AG04449 (cell line): ENCODE measurements at regions not wholly inside any gene's neighbourhood (a gene's known extent, or its start where the extent isn't known, plus 50 kb on each side); places are given as distances from the start of the nearest gene placed in this dataset.

ENCODE experiments used
- CTCF ChIA-PET: fragments of 350-600 bp; formaldehyde crosslinking; extraction: SDS; loops from one replicate; lab custom pipeline; 2021; ENCODE audit warnings: antibody characterized with exemption; lab: Yijun Ruan, JAX
- POLR2A ChIA-PET: fragments of 400-600, 350-600 bp; formaldehyde crosslinking; extraction: SDS; loops from one replicate; lab custom pipeline; 2020; ENCODE audit warnings: antibody characterized with exemption, inconsistent platforms; lab: Yijun Ruan, JAX
- DNase-seq: peaks from one replicate; pipeline ENCODE4 v3.0.0-alpha.2; 2010; ENCODE audit warnings: low read depth, low spot score
- H3K4me3 ChIP-seq: 2 replicates; pipeline ENCODE4 v1.5.1; 2011; ENCODE audit warnings: low read depth, mild to moderate bottlenecking, control low read depth, low read length
- CTCF ChIP-seq: IDR thresholded peaks from one replicate; pipeline ENCODE4 v1.5.1; 2011; ENCODE audit warnings: mild to moderate bottlenecking, moderate library complexity, low read length, control low read depth, inconsistent platforms; ENCODE audit not compliant: insufficient read depth; ENCODE audit errors: missing control alignments

DNA sequence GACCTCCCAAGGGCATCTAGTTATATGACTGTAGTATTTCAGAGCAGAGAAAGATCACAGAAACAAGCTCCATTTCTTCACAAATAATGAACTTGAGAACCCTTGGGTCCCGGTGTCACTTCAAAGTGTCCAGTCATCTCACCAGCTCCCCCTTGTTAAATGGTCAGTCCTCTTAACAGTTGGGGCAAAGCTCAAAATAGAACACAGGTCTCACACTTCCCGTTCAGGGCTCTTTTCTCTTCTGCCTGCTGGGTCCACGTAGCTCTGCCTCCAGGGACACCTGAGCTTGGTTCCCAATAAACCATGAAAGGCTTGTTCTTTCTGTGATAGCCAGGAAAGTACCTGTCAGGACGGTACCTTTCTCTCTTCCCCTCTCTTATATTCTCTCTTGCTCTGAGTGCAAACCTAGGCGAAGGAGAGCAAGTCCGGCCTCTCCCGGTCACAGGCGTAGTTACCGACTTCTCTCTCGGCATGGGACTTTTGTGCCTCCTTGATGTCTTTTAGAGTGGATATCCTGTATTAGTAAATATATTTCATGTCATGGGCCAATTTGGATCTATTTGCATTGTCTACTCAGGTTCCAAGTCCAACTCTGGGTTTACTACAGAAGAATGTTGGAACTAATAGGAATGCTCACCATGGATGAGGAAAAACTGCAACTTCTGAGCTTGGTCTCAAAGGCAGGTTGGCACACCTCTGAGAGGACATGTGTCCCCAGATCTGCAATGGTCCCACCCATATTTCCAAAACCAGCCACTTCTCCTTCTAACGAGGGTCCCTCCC, 118.8 kb upstream of the PARP11 start:
- ChIA-PET CTCF (interaction anchor here (0.7 to 9.1 kb wide), 4 partner anchors 41 to 286 kb away, joined by 3 to 130 read pairs (median 54); no protein-coding TSS in a partner anchor), POLR2A (no interaction called here)
- no peak for TF ChIP-seq CTCF

DNA sequence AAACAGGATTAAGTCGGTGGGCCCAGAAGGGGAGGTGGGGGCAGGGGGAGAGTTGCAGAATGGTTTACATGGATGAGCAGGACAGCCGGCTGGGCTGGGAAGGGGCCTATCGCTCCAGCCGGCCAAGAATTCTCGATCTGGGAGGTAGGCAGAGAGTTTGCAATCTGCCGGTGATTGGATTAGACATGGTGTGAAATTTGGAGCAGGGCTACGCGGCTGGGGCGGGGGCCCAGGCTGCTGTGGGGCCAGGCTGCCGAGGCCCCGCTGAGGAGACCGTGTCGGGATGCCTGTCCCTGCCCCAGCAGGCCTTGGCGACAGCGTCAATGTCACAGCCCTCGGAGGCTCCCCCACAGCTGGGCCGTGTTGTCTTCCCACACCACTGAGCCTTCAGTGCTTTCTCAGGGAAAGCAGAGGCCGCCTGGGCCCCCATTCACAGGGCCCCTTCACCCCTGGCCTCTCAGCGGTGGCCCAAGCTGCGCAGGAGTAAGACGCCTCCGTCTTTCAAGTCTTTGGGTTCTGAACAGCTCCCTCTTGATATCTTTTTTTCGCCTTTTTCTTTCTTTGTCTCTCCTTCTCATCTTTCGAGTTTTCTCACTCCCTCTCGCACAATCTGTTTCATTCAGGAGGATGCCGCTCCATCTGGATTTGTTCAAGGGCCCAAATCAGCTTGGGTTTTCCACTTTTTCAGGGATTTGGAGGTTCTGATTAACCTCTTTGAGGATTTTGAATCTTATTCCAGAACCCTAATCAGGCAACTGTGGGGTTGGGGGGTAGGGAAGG, 117.5 kb upstream of the PARP11 start:
- no peak for DNase-seq
- ChIA-PET POLR2A (no interaction called here), CTCF (interaction anchor here (3.9 to 9.1 kb wide), 3 partner anchors 46 to 287 kb away, joined by 19 to 130 read pairs (median 105); no protein-coding TSS in a partner anchor)
- H3K4me3 ChIP-seq = no peak overlapping the region
- no peak for TF ChIP-seq CTCF

More for the DNA sequence above, 118.8 kb upstream of the PARP11 start:
- DNase-seq = no peak
- H3K4me3 ChIP-seq = no peak overlapping the region

GRCh38 chr12:3989218-3989550, 116.0 kb upstream of the PARP11 start:
- H3K4me3 ChIP-seq = no peak overlapping the region
- DNase-seq = no peak
- ChIA-PET CTCF (interaction anchor here (3.9 kb wide), 1 partner anchor 47 kb away, joined by 19 read pairs; no protein-coding TSS in a partner anchor), POLR2A (no interaction called here)
- TF ChIP-seq CTCF = no peak

DNA sequence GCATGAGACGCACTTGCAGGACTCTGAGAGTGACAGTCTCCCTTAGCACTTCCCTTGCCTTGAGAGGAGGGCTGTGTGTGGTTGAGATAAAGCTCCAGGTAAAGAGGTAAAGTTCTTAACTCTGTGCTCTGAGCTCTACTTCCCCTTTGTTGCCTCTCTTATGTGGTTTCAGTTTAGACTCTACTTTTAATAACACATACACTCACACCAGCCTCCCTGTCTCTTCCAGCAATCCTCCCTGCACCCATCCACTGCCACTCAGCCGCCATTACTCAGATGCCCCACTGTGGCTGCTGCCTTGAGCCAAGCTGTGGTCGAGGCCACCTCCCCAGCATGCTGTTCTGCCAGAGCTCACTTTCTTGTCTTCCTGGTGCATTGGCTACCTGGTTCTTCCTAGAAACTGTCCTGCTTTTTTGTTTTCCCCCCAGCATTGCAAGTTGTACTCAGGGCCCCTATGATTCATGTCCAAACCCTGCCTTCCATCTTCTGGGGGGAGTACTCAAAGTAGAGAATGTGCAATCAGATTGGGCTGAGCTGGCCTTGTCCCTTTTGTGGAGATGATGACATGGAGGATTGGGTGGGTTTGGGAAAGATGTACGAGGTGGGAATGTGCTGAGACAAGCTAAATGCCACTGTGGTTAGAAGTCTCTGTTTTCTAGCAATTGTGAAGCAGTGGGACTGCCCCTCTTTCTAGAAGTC, 115.5 kb upstream of the PARP11 start:
- TF ChIP-seq CTCF = no peak
- DNase-seq = no peak
- ChIA-PET POLR2A (no interaction called here), CTCF (interaction anchor here (1.3 to 3.9 kb wide), 3 partner anchors 10 to 288 kb away, joined by 5 to 19 read pairs (median 6); no protein-coding TSS in a partner anchor)
- H3K4me3 ChIP-seq = no peak overlapping the region

DNA sequence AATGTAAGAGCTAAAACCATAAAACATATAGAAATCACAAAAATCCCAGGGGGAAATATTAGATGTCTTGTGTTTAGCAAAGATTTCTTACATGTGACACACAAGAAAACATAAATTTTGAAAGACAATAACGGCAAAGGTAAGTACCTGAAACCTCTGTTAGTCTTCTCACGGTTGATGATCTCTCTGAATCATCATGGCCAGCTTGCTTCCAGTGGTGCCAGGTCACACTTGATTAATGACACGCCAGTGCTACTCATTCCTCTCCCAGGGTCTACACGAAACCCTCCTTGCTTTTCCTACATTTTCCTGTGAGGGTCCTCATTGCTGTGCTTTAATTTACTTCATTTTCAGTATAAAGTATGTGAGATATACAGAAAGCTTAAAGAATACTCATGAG, 114.4 kb upstream of the PARP11 start:
- POLR2A ChIA-PET = no interaction called here
- no peak overlapping the region for H3K4me3 ChIP-seq
- CTCF ChIA-PET = interaction anchor here (1.3 to 3.9 kb wide), 3 partner anchors 11 to 289 kb away, joined by 5 to 19 read pairs (median 6); no protein-coding TSS in a partner anchor
- DNase-seq = no peak
- TF ChIP-seq CTCF = no peak
